HepG2 (cell line): ENCODE measurements at regions not wholly inside any gene's neighbourhood (a gene's known extent, or its start where the extent isn't known, plus 50 kb on each side); places are given as distances from the start of the nearest gene placed in this dataset.

Source experiments
- ATAC-seq: fragments of 200-7000 bp; cut with Tn5 transposase; 3 replicates; pipeline ENCODE4 v1.9.1; 2020; ENCODE audit warnings: mild to moderate bottlenecking, moderate library complexity
- BruUV-seq: library from RNA; stranded (reverse); fragments of 400-500 nt; replicated peaks from 2 replicates; lab custom pipeline; 2021; lab: Mats Ljungman, UMichigan
- CTCF ChIA-PET: fragments of 300-600 bp; formaldehyde crosslinking; extraction: SDS; loops from one replicate; lab custom pipeline; 2021; ENCODE audit warnings: low total read pairs, inconsistent platforms, low intra/inter-chr PET ratio; lab: Yijun Ruan, JAX
- POLR2A ChIA-PET: fragments of 350-600 bp; sonication (Branson Sonifier 250); formaldehyde crosslinking; loops from one replicate; lab custom pipeline; 2020; ENCODE audit warnings: antibody characterized with exemption, inconsistent platforms; lab: Yijun Ruan, JAX
- DNase-seq: peaks from one replicate; pipeline ENCODE4 v3.0.0-alpha.2; 2015; ENCODE audit warnings: low spot score
- FAIRE-seq: peaks from 3 replicates; lab custom pipeline; 2011; peaks lifted over from hg19 to GRCh38; lab: Jason Lieb, UNC
- H2AFZ ChIP-seq: one replicate; pipeline ENCODE4 v1.6.1; 2011; ENCODE audit warnings: low read length, inconsistent platforms
- H3K27ac ChIP-seq: fragments of 300-600 bp; 3 replicates; pipeline ENCODE4 v1.8.0; 2011; ENCODE audit warnings: mixed run types, mild to moderate bottlenecking, mixed read lengths, low read length, inconsistent platforms; ENCODE audit not compliant: insufficient read depth; ENCODE audit errors: extremely low read length
- H3K27me3 ChIP-seq, 2 experiments: fragments of 200-600 bp in 1 of 2; 2 replicates in 1 of 2; 3 replicates in 1 of 2; pipeline versions ENCODE4 v1.6.0 to v1.8.0; 2011; ENCODE audit warnings: low read length in 2 of 2, mild to moderate bottlenecking in 2 of 2, moderate library complexity in 2 of 2, inconsistent platforms in 1 of 2; ENCODE audit not compliant: insufficient read depth in 2 of 2, control insufficient read depth in 1 of 2
- H3K36me3 ChIP-seq, 2 experiments: fragments of 200-600 bp in 1 of 2; replicated peaks in 1 of 2; 2 replicates in 1 of 2; 3 replicates in 1 of 2; pipeline versions ENCODE4 v1.5.1 to v1.8.0; 2011; ENCODE audit warnings: low read length in 2 of 2, inconsistent platforms in 1 of 2; ENCODE audit not compliant: insufficient read depth in 2 of 2, control insufficient read depth in 1 of 2
- H3K4me1 ChIP-seq: 2 replicates; pipeline ENCODE4 v1.5.1; 2012; ENCODE audit warnings: low read length, inconsistent platforms; ENCODE audit not compliant: insufficient read depth
- H3K4me2 ChIP-seq: 2 replicates; pipeline ENCODE4 v1.6.0; 2011; ENCODE audit warnings: low read depth, low read length, inconsistent platforms
- H3K4me3 ChIP-seq, 3 experiments: fragments of 200-600 bp in 1 of 3; sonication (generic), shearing (Covaris generic) in 1 of 3; replicated peaks in 1 of 3; 2 replicates each; pipeline ENCODE4 v1.5.1; 2011 to 2016; ENCODE audit warnings: low read length in 3 of 3, inconsistent platforms in 2 of 3, low read depth in 2 of 3, mild to moderate bottlenecking in 2 of 3, control low read depth in 1 of 3, mixed read lengths in 1 of 3; ENCODE audit not compliant: insufficient read depth in 1 of 3
- H3K79me2 ChIP-seq: one replicate; pipeline ENCODE4 v1.6.1; 2011; ENCODE audit warnings: low read length, inconsistent platforms; ENCODE audit not compliant: insufficient read depth
- H3K9ac ChIP-seq: 2 replicates; pipeline ENCODE4 v1.6.0; 2011; ENCODE audit warnings: mild to moderate bottlenecking, low read depth, low read length, inconsistent platforms; ENCODE audit not compliant: insufficient read depth
- H3K9me3 ChIP-seq: 2 replicates; pipeline ENCODE4 v1.5.1; 2012; ENCODE audit warnings: mild to moderate bottlenecking, low read length
- H4K20me1 ChIP-seq: 2 replicates; pipeline ENCODE4 v1.6.0; 2011; ENCODE audit warnings: inconsistent platforms, mild to moderate bottlenecking, low read length, moderate library complexity; ENCODE audit not compliant: insufficient read depth
- MIXL1 ChIP-seq: IDR thresholded peaks from 2 replicates; pipeline ENCODE4 v1.6.1; 2016
- TFDP2 ChIP-seq: sonication (generic); formaldehyde crosslinking; IDR thresholded peaks from 2 replicates; pipeline ENCODE4 v1.4.0; 2020; ENCODE audit warnings: missing genetic modification reagents
- ZC3H13 ChIP-seq: sonication (generic); formaldehyde crosslinking; IDR thresholded peaks from 2 replicates; pipeline ENCODE4 v1.8.1; 2023; ENCODE audit warnings: mild to moderate bottlenecking, missing genetic modification reagents, moderate library complexity
- ZMYM4 ChIP-seq: sonication (generic); formaldehyde crosslinking; IDR thresholded peaks from 2 replicates; pipeline ENCODE4 v1.8.1; 2023; ENCODE audit warnings: mild to moderate bottlenecking, missing genetic modification reagents
- ZNF33A ChIP-seq: sonication (generic); formaldehyde crosslinking; IDR thresholded peaks from 2 replicates; pipeline ENCODE4 v1.5.1; 2020; ENCODE audit warnings: missing genetic modification reagents, mild to moderate bottlenecking, moderate library complexity, borderline replicate concordance
- ZNF552 ChIP-seq: sonication (generic); formaldehyde crosslinking; IDR thresholded peaks from 2 replicates; pipeline ENCODE4 v1.9.0; 2022; ENCODE audit warnings: missing genetic modification reagents, mild to moderate bottlenecking, borderline replicate concordance
- ZNF777 ChIP-seq: sonication (generic); formaldehyde crosslinking; IDR thresholded peaks from 2 replicates; pipeline ENCODE4 v1.4.0; 2020; ENCODE audit warnings: missing genetic modification reagents
- ZXDC ChIP-seq: sonication (generic); formaldehyde crosslinking; IDR thresholded peaks from 2 replicates; pipeline ENCODE4 v1.5.0; 2020; ENCODE audit warnings: mild to moderate bottlenecking, missing genetic modification reagents
- WGBS: methylation state at CpG from one replicate; pipeline ENCODE4 v1.1.6; 2017; ENCODE audit warnings: low lambda C conversion rate; 5-methylcytosine and 5-hydroxymethylcytosine counted together
- in situ Hi-C: cut with HindIII; loops from 2 replicates; pipeline ENCODE4 v1.10.0; 2017; ENCODE audit warnings: low pct_unique_long_range_greater_than_20kb; ENCODE audit not compliant: extremely low pct_ligation_motif_present
- intact Hi-C: fragments of 100-400 bp; cut with micrococcal nuclease; formaldehyde crosslinking; loops from one replicate; pipeline ENCODE4 v1.10.0; 2022; ENCODE audit not compliant: unreplicated experiment
- TF ChIP-seq, protein P1 (sequence below): IDR thresholded peaks from 2 replicates; pipeline ENCODE4 v1.6.1; 2018; ENCODE audit warnings: missing genetic modification reagents, mild to moderate bottlenecking, missing compliant biosample characterization
- TF ChIP-seq, protein P2 (sequence below): sonication (generic); formaldehyde crosslinking; IDR thresholded peaks from 2 replicates; pipeline ENCODE4 v1.4.0; 2020; ENCODE audit warnings: missing genetic modification reagents, borderline replicate concordance
- TF ChIP-seq, protein P3 (sequence below): sonication (generic); formaldehyde crosslinking; IDR thresholded peaks from 2 replicates; pipeline ENCODE4 v1.9.0; 2022; ENCODE audit warnings: low read depth, missing genetic modification reagents
- TF ChIP-seq, protein P4 (sequence below): sonication (generic); formaldehyde crosslinking; conservative IDR thresholded peaks from 2 replicates; pipeline ENCODE4 v1.5.0; 2020; ENCODE audit warnings: missing genetic modification reagents

DNA sequence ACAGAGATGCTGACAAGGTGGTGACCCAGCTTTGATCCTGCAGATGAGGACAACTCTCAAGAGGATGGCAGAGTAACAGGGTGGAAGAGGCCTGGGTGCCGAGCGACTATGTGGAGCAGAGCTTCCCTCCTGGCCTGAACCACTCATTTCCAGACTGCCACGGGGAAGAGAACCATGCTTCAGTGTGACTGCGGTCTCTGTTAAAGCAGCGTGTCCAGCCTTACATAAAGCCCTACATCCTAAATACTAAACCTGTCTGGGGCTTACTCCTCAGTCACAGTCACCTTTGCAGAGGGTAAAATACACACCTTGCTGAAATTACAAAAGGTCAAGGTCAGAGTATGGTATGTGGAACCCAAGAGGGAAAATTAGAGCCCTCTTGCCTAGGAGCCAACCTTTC is 312.9 kb downstream of the CDC5L start:
- CTCF ChIA-PET: no interaction called here
- Histone ChIP-seq H2AFZ (no peak overlapping the region), H3K79me2 (no peaks in the 10 kb centered on the region), H3K36me3 (no peaks in the 10 kb centered on the region), H3K9me3 (no peaks in the 10 kb centered on the region), H3K27me3 (peaks cover 0 to 9% of the 10 kb centered on the region in 2 experiments; a peak in 1 of 5 replicates), H3K27ac (no peak overlapping the region), H3K4me3 (no peak overlapping the region), H3K9ac (no peak overlapping the region), H3K4me2 (no peak overlapping the region), H3K4me1 (peaks cover 19% of the 10 kb centered on the region), H4K20me1 (no peaks in the 10 kb centered on the region)
- POLR2A ChIA-PET: interaction anchor here (0.5 kb wide), 1 partner anchor 231 kb away, joined by 3 read pairs; no protein-coding TSS in a partner anchor
- ATAC-seq: no peak
- no TSS peak for BruUV-seq
- intact Hi-C loops (no loop called here), in situ Hi-C loops (no loop called here)
- WGBS: 67% methylated on average over 5 of the region's 5 CpGs
- DNase-seq: no peak
- no peak for FAIRE-seq
- TF ChIP-seq ZMYM4 (CRISPR knock-in tag) (no peak), ZNF777 (CRISPR knock-in tag) (no peak), TFDP2 (CRISPR knock-in tag) (no peak), ZNF33A (CRISPR knock-in tag) (no peak), MIXL1 (CRISPR knock-in tag) (no peak), ZC3H13 (CRISPR knock-in tag) (no peak), ZXDC (CRISPR knock-in tag) (no peak), ZNF552 (no peak)
- TF ChIP-seq, protein P1, sequence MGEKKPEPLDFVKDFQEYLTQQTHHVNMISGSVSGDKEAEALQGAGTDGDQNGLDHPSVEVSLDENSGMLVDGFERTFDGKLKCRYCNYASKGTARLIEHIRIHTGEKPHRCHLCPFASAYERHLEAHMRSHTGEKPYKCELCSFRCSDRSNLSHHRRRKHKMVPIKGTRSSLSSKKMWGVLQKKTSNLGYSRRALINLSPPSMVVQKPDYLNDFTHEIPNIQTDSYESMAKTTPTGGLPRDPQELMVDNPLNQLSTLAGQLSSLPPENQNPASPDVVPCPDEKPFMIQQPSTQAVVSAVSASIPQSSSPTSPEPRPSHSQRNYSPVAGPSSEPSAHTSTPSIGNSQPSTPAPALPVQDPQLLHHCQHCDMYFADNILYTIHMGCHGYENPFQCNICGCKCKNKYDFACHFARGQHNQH (CRISPR knock-in tag): no peak
- TF ChIP-seq, protein P2, sequence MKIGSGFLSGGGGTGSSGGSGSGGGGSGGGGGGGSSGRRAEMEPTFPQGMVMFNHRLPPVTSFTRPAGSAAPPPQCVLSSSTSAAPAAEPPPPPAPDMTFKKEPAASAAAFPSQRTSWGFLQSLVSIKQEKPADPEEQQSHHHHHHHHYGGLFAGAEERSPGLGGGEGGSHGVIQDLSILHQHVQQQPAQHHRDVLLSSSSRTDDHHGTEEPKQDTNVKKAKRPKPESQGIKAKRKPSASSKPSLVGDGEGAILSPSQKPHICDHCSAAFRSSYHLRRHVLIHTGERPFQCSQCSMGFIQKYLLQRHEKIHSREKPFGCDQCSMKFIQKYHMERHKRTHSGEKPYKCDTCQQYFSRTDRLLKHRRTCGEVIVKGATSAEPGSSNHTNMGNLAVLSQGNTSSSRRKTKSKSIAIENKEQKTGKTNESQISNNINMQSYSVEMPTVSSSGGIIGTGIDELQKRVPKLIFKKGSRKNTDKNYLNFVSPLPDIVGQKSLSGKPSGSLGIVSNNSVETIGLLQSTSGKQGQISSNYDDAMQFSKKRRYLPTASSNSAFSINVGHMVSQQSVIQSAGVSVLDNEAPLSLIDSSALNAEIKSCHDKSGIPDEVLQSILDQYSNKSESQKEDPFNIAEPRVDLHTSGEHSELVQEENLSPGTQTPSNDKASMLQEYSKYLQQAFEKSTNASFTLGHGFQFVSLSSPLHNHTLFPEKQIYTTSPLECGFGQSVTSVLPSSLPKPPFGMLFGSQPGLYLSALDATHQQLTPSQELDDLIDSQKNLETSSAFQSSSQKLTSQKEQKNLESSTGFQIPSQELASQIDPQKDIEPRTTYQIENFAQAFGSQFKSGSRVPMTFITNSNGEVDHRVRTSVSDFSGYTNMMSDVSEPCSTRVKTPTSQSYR: no peak
- TF ChIP-seq, protein P3, sequence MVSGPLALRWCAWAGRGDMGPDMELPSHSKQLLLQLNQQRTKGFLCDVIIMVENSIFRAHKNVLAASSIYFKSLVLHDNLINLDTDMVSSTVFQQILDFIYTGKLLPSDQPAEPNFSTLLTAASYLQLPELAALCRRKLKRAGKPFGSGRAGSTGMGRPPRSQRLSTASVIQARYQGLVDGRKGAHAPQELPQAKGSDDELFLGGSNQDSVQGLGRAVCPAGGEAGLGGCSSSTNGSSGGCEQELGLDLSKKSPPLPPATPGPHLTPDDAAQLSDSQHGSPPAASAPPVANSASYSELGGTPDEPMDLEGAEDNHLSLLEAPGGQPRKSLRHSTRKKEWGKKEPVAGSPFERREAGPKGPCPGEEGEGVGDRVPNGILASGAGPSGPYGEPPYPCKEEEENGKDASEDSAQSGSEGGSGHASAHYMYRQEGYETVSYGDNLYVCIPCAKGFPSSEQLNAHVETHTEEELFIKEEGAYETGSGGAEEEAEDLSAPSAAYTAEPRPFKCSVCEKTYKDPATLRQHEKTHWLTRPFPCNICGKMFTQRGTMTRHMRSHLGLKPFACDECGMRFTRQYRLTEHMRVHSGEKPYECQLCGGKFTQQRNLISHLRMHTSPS (CRISPR knock-in tag): no peak
- TF ChIP-seq, protein P4, sequence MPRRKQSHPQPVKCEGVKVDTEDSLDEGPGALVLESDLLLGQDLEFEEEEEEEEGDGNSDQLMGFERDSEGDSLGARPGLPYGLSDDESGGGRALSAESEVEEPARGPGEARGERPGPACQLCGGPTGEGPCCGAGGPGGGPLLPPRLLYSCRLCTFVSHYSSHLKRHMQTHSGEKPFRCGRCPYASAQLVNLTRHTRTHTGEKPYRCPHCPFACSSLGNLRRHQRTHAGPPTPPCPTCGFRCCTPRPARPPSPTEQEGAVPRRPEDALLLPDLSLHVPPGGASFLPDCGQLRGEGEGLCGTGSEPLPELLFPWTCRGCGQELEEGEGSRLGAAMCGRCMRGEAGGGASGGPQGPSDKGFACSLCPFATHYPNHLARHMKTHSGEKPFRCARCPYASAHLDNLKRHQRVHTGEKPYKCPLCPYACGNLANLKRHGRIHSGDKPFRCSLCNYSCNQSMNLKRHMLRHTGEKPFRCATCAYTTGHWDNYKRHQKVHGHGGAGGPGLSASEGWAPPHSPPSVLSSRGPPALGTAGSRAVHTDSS: no peak
